ENCODE measurements at regions not wholly inside any gene's neighbourhood (a gene's known extent, or its start where the extent isn't known, plus 50 kb on each side); places are given as distances from the start of the nearest gene placed in this dataset.
"Not testable (repeated sequence)": the region's sequence is repeated elsewhere in the genome, so short reads cannot be mapped to it uniquely, and the experiment has no call there.

DNA sequence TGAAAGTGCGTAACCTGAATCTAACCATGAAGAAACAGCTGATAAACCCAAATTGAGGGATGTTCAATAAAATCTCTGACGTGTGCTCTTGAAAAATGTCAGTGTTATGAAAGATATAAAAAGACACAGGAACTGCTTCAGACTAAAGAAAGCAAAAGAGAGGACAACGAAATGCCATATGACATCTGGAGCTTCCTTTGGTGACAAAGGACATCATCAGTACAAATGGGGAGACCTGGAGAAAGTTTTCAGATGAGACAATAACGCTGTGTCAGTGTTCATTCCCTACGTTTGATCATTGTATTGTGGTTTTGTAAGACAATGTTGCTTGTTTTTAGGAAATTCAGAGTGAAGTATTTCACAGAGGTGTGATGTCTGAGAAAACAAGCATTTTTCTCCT is 125.9 kb upstream of the MAP1LC3B2 start:
- no peak for DNase-seq

DNA sequence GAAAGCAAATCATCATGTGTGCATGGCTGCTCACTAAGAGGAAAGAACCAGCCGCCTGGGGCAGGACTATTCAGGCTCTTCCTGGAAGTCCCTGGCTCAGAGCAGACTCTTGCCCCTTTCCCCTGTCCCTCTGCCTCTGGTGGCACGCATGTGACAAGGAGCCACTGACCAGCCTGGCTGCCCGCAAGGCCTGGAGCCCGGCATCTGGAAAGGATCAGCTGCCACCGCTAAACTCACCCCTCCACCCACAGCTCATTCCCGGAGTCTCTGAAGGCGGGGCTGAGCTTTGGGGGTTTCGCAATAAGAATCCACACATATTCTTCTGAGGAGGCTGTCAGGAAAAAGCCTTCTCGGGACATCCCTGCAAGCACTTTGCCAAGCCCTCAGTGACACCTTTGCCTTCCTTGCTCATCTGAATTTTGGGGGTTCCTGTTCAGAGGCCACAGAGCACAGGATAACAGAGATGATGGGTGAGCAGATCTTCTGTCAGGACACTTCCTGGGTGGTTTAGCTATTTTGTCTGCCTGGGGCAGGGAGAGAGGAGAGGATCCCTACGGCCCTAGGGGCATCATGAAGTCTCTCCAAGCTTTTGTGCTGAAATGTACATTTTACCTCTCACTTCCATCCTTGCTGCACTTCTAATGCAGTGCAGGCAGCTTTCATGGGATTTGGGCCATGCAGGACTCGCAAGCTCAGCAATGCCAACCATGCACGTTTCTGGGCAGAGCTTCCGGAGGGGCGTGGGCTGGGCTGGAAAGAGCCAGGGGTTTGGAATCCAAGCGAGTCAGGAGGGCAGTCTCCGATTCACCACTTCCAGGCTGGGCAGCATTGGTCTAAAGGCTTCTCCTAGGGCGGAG is 124.8 kb upstream of the MAP1LC3B2 start:
- no peak for DNase-seq

DNA sequence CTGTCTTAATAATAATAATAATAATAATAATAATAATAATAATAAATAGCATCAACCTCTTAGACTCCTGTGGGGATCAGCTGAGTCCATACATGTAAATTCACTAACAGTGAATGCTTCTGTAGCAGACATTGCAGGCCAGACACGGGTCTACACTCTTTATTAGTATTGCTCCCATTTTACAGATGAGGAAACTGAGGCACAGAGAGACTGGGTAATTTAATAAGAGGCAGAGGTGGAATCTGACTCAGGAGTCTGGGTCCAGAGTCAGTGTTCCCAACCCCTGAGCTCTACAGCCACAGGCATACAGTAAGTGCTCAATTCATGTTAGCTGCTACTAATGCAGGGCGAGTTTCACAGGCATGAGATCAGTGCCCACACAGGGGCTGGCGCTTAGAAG is 123.2 kb upstream of the MAP1LC3B2 start:
- DNase-seq: no peak

DNA sequence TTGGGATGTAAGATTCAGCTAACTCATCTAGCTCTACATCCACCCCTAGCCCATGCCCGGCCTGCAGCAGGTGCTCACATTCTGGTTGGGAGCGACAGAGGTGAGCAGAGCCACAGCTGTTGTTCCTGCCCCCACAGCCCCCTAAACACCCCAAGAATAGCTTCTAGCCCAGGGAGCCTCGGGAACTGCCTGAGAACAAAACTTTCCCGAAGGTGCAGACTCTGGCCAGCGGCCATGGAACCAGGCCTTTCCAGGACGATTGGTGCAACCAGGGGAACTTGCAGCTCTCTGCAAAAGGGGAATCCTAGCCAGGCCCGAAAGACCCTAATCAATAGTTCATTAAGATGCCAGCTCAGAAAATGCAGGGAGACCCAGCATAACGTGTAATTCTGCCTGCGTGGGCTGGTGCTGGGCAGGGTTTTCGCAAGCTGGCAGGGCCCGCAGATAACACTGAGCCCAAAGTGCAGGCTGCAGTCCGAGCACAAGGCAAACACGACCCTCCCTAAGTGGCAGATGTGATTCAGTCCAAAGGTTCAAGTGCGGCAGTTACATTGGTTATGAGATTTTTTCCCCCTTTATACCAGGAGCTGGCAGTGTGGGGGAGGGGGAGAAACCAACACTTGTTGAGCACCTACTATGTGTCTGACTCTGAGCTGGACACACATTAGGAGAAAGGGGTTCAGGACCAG is 122.5 kb upstream of the MAP1LC3B2 start:
- DNase-seq: no peak

DNA sequence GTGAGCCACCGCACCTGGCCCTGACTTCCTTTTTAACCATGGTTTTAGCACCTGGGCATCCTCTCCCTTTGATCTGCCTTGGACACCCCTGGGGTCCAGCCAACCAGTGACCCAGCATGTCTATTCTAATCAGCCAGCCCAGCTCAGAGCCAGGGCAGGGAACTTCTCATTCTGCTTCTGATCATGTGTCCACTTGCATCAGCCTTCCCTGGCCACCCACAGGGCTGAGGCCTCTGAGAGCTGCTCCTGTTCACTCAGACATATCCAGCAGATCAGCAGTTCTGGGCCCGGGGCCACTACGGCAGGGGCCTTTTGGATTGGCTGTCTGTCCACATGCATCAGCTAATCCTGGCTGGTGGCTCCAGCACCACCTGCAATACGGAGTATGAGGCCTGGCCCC is 117.9 kb upstream of the MAP1LC3B2 start:
- no peak for DNase-seq

DNA sequence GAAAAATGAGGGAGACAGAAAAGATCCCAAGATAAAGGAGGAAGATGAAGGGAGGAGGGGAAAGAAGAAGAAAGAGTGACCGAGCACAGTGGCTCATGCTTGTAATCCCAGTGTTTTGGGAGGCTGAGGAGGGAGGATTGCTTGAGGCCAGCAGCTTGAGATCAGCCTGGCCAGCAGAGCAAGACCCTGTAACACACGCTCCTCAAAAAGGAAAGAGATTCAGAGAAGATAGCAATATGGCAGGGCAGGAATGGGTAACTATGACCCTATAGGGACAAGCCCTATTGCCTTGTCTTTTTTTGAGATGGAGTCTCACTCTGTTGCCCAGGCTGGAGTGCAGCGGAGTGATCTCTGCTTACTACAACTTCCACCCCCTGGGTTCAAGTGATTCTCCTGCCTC is 116.9 kb upstream of the MAP1LC3B2 start:
- no peak for DNase-seq

DNA sequence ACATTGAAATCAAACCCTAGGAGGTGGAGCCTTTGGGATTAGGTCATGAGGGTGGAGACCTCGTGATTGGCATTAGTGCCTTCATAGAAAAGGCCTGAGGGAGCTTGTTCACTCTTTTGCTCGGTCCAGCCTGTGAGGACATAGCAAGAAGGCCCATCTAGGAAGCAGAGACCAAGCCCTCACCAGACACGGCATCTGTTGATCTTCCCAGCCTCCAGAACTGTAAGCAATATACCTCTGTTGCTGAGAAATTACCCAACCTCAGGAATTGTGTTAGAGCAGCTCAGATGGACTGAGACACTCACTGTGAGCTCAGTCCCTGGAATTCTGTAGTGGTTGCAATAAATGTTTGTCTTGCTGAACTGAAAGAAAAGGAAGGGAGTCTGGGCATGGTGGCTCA is 116.2 kb upstream of the MAP1LC3B2 start:
- DNase-seq: no peak

DNA sequence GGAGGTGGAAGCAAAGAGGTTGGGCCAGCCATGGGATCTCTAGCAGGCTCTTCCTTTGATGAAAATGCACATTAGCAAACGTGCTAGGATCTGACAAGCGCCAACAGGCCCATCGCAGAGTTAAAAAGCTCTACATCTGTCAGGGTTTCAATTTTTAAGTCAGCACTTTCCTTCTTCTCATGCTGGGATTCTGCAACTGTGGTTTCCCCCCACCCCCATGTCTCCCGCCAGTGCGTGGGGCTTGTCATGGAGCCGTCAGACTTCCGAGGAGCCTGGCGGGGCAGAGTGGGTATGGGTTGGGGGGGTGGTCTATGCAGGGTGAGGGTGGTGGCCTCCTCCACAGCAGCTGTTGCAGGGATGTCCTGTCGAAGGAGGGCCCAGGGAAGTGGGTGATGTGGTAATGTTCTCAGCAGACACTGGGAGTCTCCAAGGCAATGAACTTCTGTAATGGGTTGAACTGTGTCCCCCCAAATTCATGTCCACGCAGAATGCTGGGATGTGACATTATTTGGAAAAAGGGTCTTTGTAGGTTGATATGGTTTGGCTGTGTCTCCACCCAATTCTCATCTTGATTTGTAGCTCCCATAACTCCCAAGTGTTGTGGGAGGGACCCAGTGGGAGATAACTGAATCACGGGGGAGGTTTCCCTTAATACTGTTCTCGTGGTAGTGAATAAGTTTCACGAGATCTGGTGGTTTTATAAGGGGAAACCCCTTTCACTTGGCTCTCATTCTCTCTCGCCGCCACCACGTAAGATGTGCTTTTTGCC is 115.2 kb upstream of the MAP1LC3B2 start:
- DNase-seq: no peak

DNA sequence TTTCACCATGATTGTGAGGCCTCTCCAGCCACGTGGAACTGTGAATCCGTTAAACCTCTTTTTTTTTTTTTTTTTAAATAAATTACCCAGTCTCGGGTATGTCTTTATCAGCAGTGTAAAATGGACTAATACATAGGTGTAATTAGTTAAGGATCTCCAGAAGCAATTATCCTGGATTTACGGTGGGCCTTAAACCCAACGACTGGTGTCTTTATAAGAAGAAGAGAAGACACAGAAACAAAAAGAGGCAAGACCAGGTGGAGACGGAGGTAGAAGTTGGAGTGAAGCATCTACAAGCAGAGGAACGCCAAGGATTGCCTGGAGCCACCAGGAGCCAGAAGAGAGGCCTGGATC is 114.6 kb upstream of the MAP1LC3B2 start:
- DNase-seq: no peak

DNA sequence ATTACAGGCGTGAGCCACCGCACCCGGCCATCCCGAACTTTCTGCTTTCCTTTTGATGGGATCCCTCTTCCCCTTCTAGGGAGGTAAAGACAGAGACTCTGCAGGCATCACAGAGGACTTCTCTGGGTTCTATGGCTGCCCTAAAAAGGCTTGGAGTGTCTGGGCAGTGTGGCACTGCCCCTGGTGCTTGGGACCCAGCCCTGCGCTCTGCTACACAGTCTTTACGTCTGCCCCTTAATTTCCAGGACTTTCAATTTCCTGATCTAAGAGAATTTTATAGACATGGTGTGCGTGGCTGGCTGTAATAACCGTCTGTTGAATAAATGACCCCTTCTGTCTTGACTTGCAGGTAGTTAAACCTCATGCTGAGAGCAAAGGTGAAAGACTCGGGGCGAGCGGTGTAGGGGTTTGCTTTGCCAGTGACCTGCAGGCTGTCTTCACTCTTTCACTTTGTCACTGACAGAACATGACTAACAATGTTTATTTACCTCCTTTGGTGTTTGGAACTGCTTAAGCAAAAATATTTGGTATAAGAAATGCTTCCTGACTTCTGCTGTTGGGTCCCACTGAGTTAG is 110.9 kb upstream of the MAP1LC3B2 start:
- no peak for DNase-seq

DNA sequence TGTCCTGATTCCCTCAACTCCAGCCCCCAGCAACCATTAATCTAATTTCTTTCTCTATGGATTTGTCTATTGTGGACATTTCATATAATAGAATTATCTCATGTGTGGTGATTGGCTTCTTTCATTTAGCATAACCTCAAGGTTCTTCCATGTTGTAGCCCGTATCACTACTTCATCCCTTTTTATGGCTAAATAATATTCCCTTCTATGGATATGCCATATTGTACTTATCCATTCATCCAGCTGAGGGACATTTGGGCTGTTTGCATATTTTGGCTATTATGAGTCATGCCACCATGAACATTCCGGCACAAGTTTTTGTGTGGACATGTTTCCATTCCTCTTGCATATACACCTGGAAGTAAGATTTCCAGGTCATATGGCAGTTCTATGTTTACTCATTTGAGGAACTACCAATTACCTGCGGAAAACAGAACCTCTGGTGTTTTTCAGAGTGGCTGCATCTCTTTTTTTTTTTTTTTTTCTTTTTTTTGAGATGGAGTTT is 108.7 kb upstream of the MAP1LC3B2 start:
- no peak for DNase-seq

DNA sequence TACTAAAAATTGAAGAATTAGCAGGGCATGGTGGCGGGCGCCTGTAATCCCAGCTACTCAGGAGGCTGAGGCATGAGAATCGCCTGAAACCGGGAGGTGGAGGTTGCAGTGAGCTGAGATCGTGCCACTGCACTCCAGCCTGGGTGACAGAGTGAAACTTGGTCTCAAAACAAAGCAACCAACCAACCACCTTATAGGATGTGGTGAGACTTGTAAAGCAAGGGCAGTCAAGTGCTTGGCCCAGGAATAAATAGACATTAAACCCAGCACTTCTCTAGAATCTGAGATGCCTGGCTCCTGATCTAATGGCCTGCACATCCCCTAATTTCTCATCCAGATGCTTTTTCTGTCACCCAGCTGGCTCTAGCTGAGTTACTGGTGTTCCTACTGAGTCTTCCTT is 106.2 kb upstream of the MAP1LC3B2 start:
- not testable (repeated sequence) for DNase-seq

DNA sequence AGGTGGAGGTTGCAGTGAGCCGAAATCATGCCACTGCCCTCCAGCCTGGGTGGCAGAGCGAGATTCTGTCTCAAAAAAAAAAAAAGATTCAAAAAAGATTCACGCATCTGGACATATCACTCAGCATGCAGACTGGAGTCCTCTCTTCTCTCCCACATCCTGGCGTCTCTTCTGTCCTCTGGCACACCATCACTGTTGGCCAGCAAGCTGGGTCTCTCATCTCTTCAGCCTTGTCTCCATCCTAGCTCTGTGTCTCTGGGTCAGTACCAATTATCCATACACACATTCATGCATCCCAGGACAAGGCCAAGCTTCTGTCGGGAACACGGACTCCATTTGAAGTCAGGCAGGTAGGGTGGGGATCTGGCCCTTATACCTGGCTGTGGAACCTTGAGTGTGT is 105.5 kb upstream of the MAP1LC3B2 start:
- no peak for DNase-seq

DNA sequence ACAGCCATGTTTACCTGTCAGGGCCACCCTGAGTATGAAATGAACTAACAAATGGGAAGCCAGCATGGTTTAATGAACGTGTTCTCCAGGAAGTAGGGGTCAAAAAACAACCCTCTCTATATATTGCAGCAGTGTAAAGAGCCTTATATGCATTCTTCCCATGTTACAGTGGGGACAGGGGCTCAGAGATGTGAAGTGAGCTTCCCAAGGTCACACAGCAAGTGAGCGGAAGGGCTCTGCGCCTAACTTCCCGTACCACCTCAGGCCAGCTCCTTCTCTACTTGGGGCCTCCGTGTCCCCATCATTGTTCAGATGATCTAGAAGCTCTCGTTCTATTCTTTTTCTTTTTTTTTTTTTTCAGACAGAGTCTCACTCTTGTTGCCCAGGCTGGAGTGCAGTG is 105.1 kb upstream of the MAP1LC3B2 start:
- no peak for DNase-seq

DNA sequence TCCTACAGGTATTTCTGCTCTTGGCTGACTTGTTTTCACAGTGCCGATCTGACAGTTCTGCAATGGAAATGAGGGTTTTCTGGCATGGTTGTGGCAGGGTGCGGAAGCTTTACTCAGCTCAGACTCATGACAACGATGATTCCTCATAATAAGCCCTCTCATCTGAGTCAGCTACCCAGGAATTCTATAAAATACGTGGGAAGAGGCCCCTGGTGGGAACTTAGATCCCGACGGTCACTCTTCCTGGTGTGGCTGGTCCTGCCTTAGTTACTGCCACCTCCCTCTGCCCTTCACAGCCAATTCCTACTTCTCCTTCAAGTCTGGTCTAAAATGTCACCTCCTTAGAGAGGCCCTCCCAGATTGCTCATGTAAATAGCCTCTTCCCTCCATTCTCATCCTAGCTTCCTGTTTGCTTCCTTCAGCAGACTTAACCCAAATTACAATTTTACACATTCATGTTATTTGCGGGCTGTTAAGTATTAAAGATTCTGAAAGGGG is 104.2 kb upstream of the MAP1LC3B2 start:
- no peak for DNase-seq

DNA sequence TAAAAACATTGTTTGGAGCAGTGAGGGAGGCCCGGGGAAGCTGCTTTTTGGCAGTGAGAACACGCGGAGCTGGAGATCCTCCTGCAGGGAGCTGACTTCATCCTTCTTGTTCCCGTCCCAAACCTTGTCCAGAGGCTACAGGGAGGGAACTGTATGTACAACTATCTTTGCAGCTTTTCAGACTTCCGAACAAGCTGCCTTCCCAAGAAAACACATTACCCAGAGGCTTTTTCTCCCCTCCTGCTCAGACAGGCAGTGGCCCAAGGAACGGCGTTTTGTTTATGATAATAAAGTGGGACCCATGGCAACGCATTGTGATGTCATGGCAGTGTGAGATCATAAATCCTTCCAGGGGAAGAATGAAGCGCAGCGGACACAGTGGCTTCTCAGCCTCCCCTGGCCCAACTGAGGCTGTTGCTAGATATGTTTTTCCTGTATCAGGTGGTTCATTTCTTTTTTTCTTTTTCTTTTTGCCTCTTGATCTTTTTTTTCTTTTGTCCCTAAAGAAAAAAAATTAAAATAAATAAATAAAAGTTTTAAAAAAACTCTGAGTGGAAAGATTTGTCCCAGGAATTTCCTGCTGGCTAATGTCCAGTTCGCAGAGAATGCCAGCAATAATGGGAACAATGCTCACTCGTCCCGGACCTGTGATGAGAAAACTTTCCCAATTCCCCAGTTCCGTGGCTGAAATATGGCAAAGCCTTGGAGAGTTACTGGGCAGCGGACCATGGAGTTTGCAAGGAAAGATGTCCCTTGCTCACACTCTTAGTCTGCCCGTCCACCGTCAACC is 103.4 kb upstream of the MAP1LC3B2 start:
- peak; percentile 26 for DNase-seq

DNA sequence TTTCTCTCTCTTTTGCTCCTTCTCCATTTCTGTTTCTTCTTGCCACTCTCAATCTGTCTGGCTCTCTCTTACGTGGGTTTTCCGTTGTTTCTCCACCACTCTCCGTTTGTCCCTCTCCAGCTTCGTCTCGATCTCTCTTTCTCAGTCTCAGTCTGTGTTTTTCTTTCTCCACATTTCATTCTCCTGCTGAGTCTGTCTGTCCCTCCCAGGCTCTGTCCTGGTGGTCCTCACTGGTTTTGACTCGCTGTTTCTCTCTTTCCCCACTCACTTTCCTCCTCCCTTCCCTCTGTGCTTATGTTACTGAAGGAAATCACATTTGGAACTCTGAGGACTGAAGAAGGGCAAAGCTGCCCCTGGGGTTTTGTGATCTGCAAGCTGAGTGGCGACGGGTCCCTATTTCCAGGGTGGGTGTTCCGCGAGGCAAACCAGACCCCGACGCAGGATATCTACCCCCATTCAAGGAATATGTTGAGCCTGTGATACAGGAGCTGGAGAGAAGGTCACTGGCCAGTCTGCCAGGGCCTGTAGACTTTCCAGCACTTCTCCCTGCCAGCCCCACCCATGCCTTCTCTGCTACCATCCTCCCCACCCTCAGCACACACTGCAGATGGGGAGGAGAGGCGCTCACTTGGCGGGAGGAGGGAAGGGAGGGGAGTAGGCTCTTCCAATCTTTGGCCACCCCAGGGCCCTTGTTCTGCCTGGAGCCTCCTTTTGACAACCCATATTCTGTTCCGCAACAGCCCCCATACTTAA is 102.7 kb upstream of the MAP1LC3B2 start:
- DNase-seq: no peak

DNA sequence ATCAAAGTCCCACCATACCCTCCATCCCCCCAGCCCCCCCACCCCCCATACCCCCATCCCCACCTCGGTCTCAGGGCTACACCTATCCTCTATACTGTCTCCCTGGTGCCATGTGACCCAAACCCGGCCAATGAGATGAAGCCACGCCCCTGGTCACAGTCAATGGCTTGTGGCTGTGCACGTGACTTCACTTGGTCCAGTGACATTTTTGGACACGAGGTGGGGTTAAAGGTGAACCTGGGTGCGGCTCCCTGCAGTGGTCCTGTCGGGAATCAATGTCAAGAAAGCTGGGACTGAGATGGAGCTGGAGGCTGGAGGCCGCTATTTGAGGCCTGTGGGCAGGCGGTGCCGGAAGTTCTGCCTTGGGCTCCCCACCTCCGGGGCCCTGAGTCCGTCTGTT is 100.7 kb upstream of the MAP1LC3B2 start:
- no peak for DNase-seq

DNA sequence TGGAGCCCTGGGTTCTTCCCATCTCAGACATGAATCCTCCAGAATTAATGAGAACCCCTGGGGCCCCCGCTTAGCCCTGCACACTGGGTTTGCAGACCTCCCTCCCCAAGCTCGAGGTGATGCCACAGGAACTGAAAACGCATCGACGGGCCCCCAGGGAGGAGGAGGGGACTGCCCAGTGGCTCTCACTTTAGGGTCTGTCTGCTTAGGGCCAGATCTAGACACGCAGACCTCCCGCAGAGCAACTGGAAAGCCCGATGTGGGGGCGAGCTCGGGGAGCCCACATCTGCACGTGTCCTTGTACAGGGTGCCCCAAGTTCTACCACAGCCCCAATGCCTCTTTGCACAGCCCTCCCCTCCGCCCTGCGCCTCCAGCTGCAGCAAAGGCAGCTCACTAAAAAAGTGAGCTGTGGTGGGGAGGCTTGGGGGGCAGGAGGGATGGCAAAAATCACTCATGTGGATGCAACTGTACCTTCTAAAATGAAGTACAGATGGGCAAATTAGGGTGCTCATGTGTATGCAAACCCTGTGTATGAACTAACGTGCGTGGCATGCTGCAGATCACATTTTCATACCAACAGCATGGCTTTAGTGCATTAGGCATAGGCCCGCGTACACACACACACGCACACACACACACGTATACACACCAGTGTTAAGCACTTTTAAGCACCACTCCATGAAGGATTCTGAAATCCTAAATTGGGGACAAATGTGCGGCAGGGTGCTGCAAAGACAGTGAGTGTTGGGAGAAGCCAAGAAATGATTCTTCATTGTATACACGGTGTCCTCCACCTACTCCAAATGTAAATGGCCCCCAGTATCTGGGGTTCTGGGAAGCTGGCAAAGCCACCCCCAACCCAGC is 99.9 kb upstream of the MAP1LC3B2 start:
- no peak for DNase-seq

DNA sequence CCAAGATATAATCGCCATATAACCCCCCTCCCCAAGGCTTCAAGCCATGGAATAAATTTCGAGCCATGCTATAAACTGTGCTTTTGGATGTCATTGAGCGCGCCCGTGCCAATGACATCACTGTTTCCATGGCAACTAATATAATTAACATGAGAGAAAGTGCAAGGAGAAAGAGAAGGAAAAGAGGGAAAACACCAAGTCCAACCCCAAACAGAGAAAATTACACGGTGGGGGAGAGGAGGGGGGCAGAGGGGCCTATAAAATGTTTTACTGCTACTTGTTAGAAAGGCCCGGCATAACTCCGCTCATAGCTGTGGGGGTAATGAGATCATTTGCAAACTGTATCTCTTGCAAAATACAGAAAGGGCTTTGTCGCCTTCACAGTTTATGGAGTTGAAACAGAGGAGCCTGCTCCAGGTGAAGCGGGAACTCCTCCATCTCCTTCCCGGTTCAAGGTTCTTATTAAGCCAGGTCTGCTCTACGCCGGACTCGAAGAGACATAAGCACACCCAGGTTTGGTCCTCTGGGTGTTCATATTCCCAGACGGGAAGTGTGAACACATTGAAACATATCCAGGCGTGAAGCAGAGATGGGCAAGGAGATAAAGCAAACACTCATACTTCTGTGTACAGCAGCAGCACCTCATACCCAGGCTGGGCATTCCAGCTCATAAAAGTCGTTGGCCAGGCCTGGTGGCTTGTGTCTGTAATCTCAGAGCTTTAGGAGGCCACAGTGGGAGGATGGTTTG is 99.1 kb upstream of the MAP1LC3B2 start:
- no peak for DNase-seq

Measured in CD4-positive, alpha-beta T cell treated with Interleukin-10 for 1 hour (primary cell).